WI38 (cell line): ENCODE measurements at regions not wholly inside any gene's neighbourhood (a gene's known extent, or its start where the extent isn't known, plus 50 kb on each side); places are given as distances from the start of the nearest gene placed in this dataset.
"Not testable (repeated sequence)": the region's sequence is repeated elsewhere in the genome, so short reads cannot be mapped to it uniquely, and the experiment has no call there.

ENCODE experiments used
- H3K4me3 ChIP-seq: 2 replicates; pipeline ENCODE4 v1.5.1; 2011; ENCODE audit warnings: low read depth, mild to moderate bottlenecking, control low read depth, low read length
- CTCF ChIP-seq: IDR thresholded peaks from 2 replicates; pipeline ENCODE4 v1.5.1; 2012; ENCODE audit warnings: low read depth, mild to moderate bottlenecking, control low read depth, low read length

GRCh38 chr6:21750575-21750974 lies 157.0 kb downstream of the SOX4 start:
- H3K4me3 ChIP-seq = no peak overlapping the region
- TF ChIP-seq CTCF = no peak

- no peak overlapping the region for H3K4me3 ChIP-seq
- TF ChIP-seq CTCF = no peak
Observed at GRCh38 chr6:21751608-21752007, 158.1 kb downstream of the SOX4 start.

- no peak overlapping the region for H3K4me3 ChIP-seq
- TF ChIP-seq CTCF = no peak
Observed at GRCh38 chr6:21752054-21752811, 158.7 kb downstream of the SOX4 start.

GRCh38 chr6:21753241-21754108 lies 159.9 kb downstream of the SOX4 start:
- no peak overlapping the region for H3K4me3 ChIP-seq
- no peak for TF ChIP-seq CTCF

GRCh38 chr6:21754891-21755290 lies 161.3 kb downstream of the SOX4 start:
- H3K4me3 ChIP-seq = no peak overlapping the region
- TF ChIP-seq CTCF = no peak

- H3K4me3 ChIP-seq = no peak overlapping the region
- no peak for TF ChIP-seq CTCF
Observed at GRCh38 chr6:21756487-21756886, 162.9 kb downstream of the SOX4 start.

GRCh38 chr6:21757392-21757791 lies 163.8 kb downstream of the SOX4 start:
- not testable (repeated sequence) for H3K4me3 ChIP-seq
